B cell (primary cell): ENCODE measurements at regions not wholly inside any gene's neighbourhood (a gene's known extent, or its start where the extent isn't known, plus 50 kb on each side); places are given as distances from the start of the nearest gene placed in this dataset.

ENCODE experiments used
- ATAC-seq: fragments of 200-7000 bp; cut with Tn5 transposase; one replicate; pipeline ENCODE4 v1.10.0; 2021; ENCODE audit warnings: low read depth, mild to moderate bottlenecking, moderate number of reproducible peaks, moderate library complexity
- CTCF ChIA-PET: fragments of 350-600 bp; sonication (Branson Sonifier 250); formaldehyde crosslinking; loops from one replicate; lab custom pipeline; 2021; ENCODE audit warnings: antibody characterized with exemption, inconsistent platforms; lab: Charles Lee
- POLR2A ChIA-PET: fragments of 350-600 bp; sonication (Branson Sonifier 250); formaldehyde crosslinking; loops from one replicate; lab custom pipeline; 2021; ENCODE audit warnings: antibody characterized with exemption; lab: Charles Lee
- DNase-seq: peaks from one replicate; pipeline ENCODE4 v3.0.0; 2013
- H2AFZ ChIP-seq: 2 replicates; pipeline ENCODE4 v1.6.1; 2012; ENCODE audit warnings: mild to moderate bottlenecking, low read depth, low read length; ENCODE audit not compliant: insufficient read depth, poor library complexity, severe bottlenecking
- H3K27ac ChIP-seq, 2 donors: 1 replicate in 1 of 2; 2 replicates in 1 of 2; pipeline ENCODE4 v1.5.1; 2012 to 2013; ENCODE audit warnings: low read length in 2 of 2, mild to moderate bottlenecking in 2 of 2, moderate library complexity in 1 of 2
- H3K27me3 ChIP-seq, 4 experiments: fragments of 200-600 bp in 1 of 4; sonication (generic) in 1 of 4; replicated peaks in 1 of 4; 1 replicate in 2 of 4; 2 replicates in 2 of 4; pipeline versions ENCODE4 v1.6.1 to v1.7.0; 2013 to 2016; ENCODE audit warnings: low read length in 3 of 4, mild to moderate bottlenecking in 2 of 4, mixed read lengths in 1 of 4, moderate library complexity in 1 of 4; ENCODE audit not compliant: insufficient read depth in 4 of 4, control insufficient read depth in 3 of 4; ENCODE audit errors: control extremely low read depth in 1 of 4
- H3K36me3 ChIP-seq, 2 experiments: replicated peaks in 1 of 2; 1 replicate in 1 of 2; 2 replicates in 1 of 2; pipeline versions ENCODE4 v1.6.1 to v1.7.1; 2013; ENCODE audit warnings: low read length in 1 of 2; ENCODE audit not compliant: insufficient read depth in 2 of 2, control insufficient read depth in 1 of 2; ENCODE audit errors: control extremely low read depth in 1 of 2, extremely low read depth in 1 of 2
- H3K4me1 ChIP-seq, 2 donors: fragments of 200-600 bp in 1 of 2; sonication (generic) in 1 of 2; 1 replicate in 1 of 2; 2 replicates in 1 of 2; pipeline versions ENCODE4 v1.5.1 to v1.6.1; 2013 to 2017; ENCODE audit warnings: low read length in 2 of 2; ENCODE audit not compliant: control insufficient read depth in 2 of 2, insufficient read depth in 2 of 2
- H3K4me2 ChIP-seq: replicated peaks from 2 replicates; pipeline ENCODE3; 2012; ENCODE audit warnings: mild to moderate bottlenecking, low read depth, low read length; ENCODE audit not compliant: poor library complexity, severe bottlenecking
- H3K4me3 ChIP-seq, 5 experiments: fragments of 200-600 bp in 1 of 5; sonication (generic) in 1 of 5; 1 replicate in 3 of 5; 2 replicates in 2 of 5; pipeline versions ENCODE4 v1.5.1 to v1.7.0; 2011 to 2016; ENCODE audit warnings: low read length in 4 of 5, mild to moderate bottlenecking in 4 of 5, low read depth in 2 of 5, control low read depth in 1 of 5, moderate library complexity in 1 of 5; ENCODE audit not compliant: insufficient read depth in 1 of 5; ENCODE audit errors: control extremely low read depth in 1 of 5, extremely low read depth in 1 of 5
- H3K79me2 ChIP-seq: fragments of 200-600 bp; sonication (generic); one replicate; pipeline ENCODE4 v1.6.0; 2016; ENCODE audit warnings: low read length; ENCODE audit not compliant: control insufficient read depth, insufficient read depth
- H3K9ac ChIP-seq: fragments of 200-600 bp; sonication (generic); 2 replicates; pipeline ENCODE4 v1.6.1; 2017; ENCODE audit warnings: mild to moderate bottlenecking, low read length, moderate library complexity
- H3K9me3 ChIP-seq, 3 donors: one replicate each; pipeline versions ENCODE4 v1.6.1 to v1.7.1; 2013; ENCODE audit warnings: low read length in 2 of 3; ENCODE audit not compliant: control insufficient read depth in 2 of 3, insufficient read depth in 1 of 3; ENCODE audit errors: control extremely low read depth in 1 of 3
- H4K20me1 ChIP-seq: 2 replicates; pipeline ENCODE4 v1.6.0; 2012; ENCODE audit warnings: mild to moderate bottlenecking, low read length; ENCODE audit not compliant: insufficient read depth, control insufficient read depth, poor library complexity, severe bottlenecking
- H3K27ac Mint-ChIP-seq: one replicate; pipeline ENCODE4 v1.8.0; 2021; ENCODE audit warnings: mixed read lengths
- H3K27me3 Mint-ChIP-seq: one replicate; pipeline ENCODE4 v1.8.0; 2021; ENCODE audit warnings: mixed read lengths
- H3K4me1 Mint-ChIP-seq: one replicate; pipeline ENCODE4 v1.8.0; 2021; ENCODE audit warnings: mixed read lengths
- H3K4me3 Mint-ChIP-seq: one replicate; pipeline ENCODE4 v1.8.0; 2021; ENCODE audit warnings: mixed read lengths
- H3K9me3 Mint-ChIP-seq: one replicate; pipeline ENCODE4 v1.8.0; 2022; ENCODE audit warnings: mixed read lengths; ENCODE audit not compliant: insufficient read depth
- EZH2 ChIP-seq: IDR thresholded peaks from 2 replicates; pipeline ENCODE4 v1.6.1; 2012; ENCODE audit warnings: borderline replicate concordance, low read depth, mild to moderate bottlenecking, moderate library complexity, low read length; ENCODE audit not compliant: insufficient read depth, poor library complexity, severe bottlenecking
- WGBS: methylation state at CpG from one replicate; pipeline ENCODE4 v1.1.5; 2013; ENCODE audit warnings: missing lambda C conversion rate; ENCODE audit not compliant: insufficient coverage; 5-methylcytosine and 5-hydroxymethylcytosine counted together
- intact Hi-C: fragments of 100-400 bp; cut with micrococcal nuclease; formaldehyde crosslinking; loops from one replicate; pipeline ENCODE4 v1.10.0; 2022
- TF ChIP-seq, protein P1 (sequence below): fragments of 200-600 bp; IDR thresholded peaks from one replicate; pipeline ENCODE4 v1.8.0; 2022; ENCODE audit warnings: antibody characterized with exemption, mild to moderate bottlenecking

DNA sequence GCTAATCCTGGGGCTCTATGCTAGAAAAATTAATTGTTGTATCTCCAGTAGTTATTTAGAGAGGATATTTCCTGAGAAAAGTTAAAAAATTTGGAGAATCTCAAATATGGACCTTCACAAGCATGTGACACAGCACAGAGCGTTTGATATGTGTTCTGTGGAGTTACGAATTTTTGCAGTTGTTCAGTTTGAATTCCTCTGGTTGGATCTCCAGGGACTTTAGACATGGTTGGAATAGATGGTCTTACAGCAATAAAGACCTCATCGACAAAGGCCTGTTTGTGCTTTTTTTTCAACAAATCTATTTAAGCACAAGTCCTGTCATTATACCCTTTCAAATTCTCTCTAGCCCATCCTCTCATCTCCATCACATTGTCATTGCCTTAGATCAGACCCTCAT is 138.0 kb downstream of the TES start:
- intact Hi-C loops, result no loop called here
- no peaks in the 10 kb centered on the region for H3K4me1 Mint-ChIP-seq
- H3K36me3 ChIP-seq, result no peaks in the 10 kb centered on the region
- H3K9me3 ChIP-seq, result no peaks in the 10 kb centered on the region
- H3K9ac ChIP-seq, result no peak overlapping the region
- ATAC-seq (no peak), DNase-seq (no peak)
- CTCF ChIA-PET, result no interaction called here
- no peaks in the 10 kb centered on the region for H3K79me2 ChIP-seq
- no peak overlapping the region for H3K27ac Mint-ChIP-seq
- H4K20me1 ChIP-seq, result no peaks in the 10 kb centered on the region
- POLR2A ChIA-PET, result no interaction called here
- no CpG with 5 or more reads among the region's 3 CpGs for WGBS
- peaks cover 13% of the 10 kb centered on the region for H3K27me3 Mint-ChIP-seq
- H3K27me3 ChIP-seq, result no peaks in the 10 kb centered on the region
- H2AFZ ChIP-seq, result no peak overlapping the region
- H3K4me2 ChIP-seq, result no peak overlapping the region
- H3K4me1 ChIP-seq, result no peaks in the 10 kb centered on the region
- no peaks in the 10 kb centered on the region for H3K9me3 Mint-ChIP-seq
- TF ChIP-seq, protein P1, sequence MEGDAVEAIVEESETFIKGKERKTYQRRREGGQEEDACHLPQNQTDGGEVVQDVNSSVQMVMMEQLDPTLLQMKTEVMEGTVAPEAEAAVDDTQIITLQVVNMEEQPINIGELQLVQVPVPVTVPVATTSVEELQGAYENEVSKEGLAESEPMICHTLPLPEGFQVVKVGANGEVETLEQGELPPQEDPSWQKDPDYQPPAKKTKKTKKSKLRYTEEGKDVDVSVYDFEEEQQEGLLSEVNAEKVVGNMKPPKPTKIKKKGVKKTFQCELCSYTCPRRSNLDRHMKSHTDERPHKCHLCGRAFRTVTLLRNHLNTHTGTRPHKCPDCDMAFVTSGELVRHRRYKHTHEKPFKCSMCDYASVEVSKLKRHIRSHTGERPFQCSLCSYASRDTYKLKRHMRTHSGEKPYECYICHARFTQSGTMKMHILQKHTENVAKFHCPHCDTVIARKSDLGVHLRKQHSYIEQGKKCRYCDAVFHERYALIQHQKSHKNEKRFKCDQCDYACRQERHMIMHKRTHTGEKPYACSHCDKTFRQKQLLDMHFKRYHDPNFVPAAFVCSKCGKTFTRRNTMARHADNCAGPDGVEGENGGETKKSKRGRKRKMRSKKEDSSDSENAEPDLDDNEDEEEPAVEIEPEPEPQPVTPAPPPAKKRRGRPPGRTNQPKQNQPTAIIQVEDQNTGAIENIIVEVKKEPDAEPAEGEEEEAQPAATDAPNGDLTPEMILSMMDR, result no peak
- TF ChIP-seq EZH2, result no peak
- no peak overlapping the region for H3K4me3 Mint-ChIP-seq
- no peak overlapping the region for H3K4me3 ChIP-seq
- H3K27ac ChIP-seq, result no peak overlapping the region

DNA sequence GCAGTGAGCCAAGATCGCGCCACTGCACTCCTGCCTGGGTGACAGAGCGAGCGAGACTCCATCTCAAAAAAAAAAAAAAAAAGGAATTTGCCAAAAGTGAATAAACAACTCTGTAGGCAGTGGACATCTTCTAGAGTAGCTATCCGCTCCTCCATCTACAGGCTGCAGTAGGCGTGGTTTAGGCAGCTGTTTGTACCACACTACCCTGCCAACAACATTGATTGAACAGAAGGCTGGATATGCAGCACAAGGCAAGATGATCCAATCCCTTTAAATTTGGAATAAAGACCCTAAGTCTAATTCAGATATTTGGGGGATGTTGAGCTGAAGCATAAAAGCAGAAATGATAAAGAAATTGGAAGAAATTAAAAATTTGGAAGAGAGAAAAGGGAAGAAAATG is 141.6 kb downstream of the TES start:
- H3K36me3 ChIP-seq, result no peaks in the 10 kb centered on the region
- no peak overlapping the region for H2AFZ ChIP-seq
- Mint-ChIP-seq H3K27me3 (peaks cover 14% of the 10 kb centered on the region), H3K9me3 (no peaks in the 10 kb centered on the region), H3K4me1 (no peaks in the 10 kb centered on the region), H3K4me3 (no peak overlapping the region), H3K27ac (no peak overlapping the region)
- no peaks in the 10 kb centered on the region for H3K4me1 ChIP-seq
- no peaks in the 10 kb centered on the region for H3K79me2 ChIP-seq
- no peaks in the 10 kb centered on the region for H4K20me1 ChIP-seq
- TF ChIP-seq, protein P1, result no peak
- TF ChIP-seq EZH2, result no peak
- H3K27ac ChIP-seq, result no peak overlapping the region
- H3K9ac ChIP-seq, result no peak overlapping the region
- H3K4me3 ChIP-seq, result no peak overlapping the region
- intact Hi-C loops, result no loop called here
- no peaks in the 10 kb centered on the region for H3K9me3 ChIP-seq
- no peak for DNase-seq
- H3K4me2 ChIP-seq, result no peak overlapping the region
- POLR2A ChIA-PET, result no interaction called here
- CTCF ChIA-PET, result no interaction called here
- WGBS, result 100% methylated on average over 1 of the region's 6 CpGs
- ATAC-seq, result no peak
- H3K27me3 ChIP-seq, result no peaks in the 10 kb centered on the region
